ENCODE measurements at regions not wholly inside any gene's neighbourhood (a gene's known extent, or its start where the extent isn't known, plus 50 kb on each side); places are given as distances from the start of the nearest gene placed in this dataset.
A peak's percentile ranks its signal among the peaks of the same experiment; 100 is the strongest.

GRCh38 chr18:43825768-43826167, 548.5 kb upstream of the SYT4 start:
- TF ChIP-seq POLR2A (IDR thresholded peaks at IDR 0.05), result no peak
- TF ChIP-seq, protein P1, sequence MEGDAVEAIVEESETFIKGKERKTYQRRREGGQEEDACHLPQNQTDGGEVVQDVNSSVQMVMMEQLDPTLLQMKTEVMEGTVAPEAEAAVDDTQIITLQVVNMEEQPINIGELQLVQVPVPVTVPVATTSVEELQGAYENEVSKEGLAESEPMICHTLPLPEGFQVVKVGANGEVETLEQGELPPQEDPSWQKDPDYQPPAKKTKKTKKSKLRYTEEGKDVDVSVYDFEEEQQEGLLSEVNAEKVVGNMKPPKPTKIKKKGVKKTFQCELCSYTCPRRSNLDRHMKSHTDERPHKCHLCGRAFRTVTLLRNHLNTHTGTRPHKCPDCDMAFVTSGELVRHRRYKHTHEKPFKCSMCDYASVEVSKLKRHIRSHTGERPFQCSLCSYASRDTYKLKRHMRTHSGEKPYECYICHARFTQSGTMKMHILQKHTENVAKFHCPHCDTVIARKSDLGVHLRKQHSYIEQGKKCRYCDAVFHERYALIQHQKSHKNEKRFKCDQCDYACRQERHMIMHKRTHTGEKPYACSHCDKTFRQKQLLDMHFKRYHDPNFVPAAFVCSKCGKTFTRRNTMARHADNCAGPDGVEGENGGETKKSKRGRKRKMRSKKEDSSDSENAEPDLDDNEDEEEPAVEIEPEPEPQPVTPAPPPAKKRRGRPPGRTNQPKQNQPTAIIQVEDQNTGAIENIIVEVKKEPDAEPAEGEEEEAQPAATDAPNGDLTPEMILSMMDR (IDR thresholded peaks at IDR 0.05), result no peak
- no peak overlapping the region for H3K27ac ChIP-seq
- H3K27me3 ChIP-seq, result no peaks in the 10 kb centered on the region
- no peak for DNase-seq
- no peaks in the 10 kb centered on the region for H3K4me1 ChIP-seq
- no peaks in the 10 kb centered on the region for H3K36me3 ChIP-seq
- no peak overlapping the region for H3K4me3 ChIP-seq
- H3K9me3 ChIP-seq, result no peaks in the 10 kb centered on the region

GRCh38 chr18:43826215-43826614, 548.9 kb upstream of the SYT4 start:
- H3K4me1 ChIP-seq, result no peaks in the 10 kb centered on the region
- DNase-seq, result no peak
- H3K4me3 ChIP-seq, result no peak overlapping the region
- TF ChIP-seq, protein P1 (IDR thresholded peaks at IDR 0.05), result no peak
- no peak for TF ChIP-seq POLR2A (IDR thresholded peaks at IDR 0.05)
- no peaks in the 10 kb centered on the region for H3K27me3 ChIP-seq
- H3K36me3 ChIP-seq, result no peaks in the 10 kb centered on the region
- no peak overlapping the region for H3K27ac ChIP-seq
- no peaks in the 10 kb centered on the region for H3K9me3 ChIP-seq

DNA sequence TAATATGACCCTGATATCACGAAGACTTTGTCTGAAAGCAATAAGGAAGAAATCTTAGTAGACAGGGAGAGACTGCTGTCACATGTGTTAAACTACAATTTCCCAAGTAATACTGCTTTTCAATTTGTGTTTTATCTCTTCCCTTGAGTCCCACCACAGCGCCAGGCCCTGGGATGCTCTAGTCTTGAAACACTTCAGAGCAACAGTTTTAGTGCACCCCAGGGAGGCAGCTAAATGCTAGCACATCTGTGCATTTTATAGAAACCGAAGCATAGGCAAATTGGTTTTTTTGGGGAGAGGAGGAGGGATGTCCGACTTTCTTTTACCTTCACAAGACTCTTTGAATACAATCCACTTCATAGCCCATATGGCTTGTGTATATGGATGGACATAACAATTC, 550.0 kb upstream of the SYT4 start:
- TF ChIP-seq POLR2A (IDR thresholded peaks at IDR 0.05), result no peak
- TF ChIP-seq, protein P1 (IDR thresholded peaks at IDR 0.05), result no peak
- H3K4me3 ChIP-seq, result no peak overlapping the region
- H3K27ac ChIP-seq, result no peak overlapping the region
- H3K27me3 ChIP-seq, result no peaks in the 10 kb centered on the region
- no peaks in the 10 kb centered on the region for H3K4me1 ChIP-seq
- no peaks in the 10 kb centered on the region for H3K36me3 ChIP-seq
- no peaks in the 10 kb centered on the region for H3K9me3 ChIP-seq
- no peak for DNase-seq

DNA sequence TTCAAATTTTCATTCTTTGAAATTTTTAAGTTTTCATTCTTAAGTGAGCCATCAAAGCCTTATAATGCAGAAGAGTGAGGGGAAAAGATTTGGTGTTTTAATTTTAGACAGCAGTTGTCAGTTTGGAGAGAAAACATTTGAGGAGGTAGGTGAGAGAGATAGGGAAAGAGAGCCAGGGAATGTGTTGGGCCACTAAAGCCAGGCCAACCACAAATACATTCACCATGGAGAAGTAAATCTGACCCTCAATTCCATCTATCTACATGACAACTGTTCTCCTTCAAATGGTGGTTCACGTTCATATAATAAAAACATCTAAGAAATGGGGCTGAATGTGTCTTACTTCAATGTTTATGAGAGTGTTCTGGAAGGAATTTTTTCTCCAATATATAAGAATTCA, 553.0 kb upstream of the SYT4 start:
- H3K9me3 ChIP-seq, result no peaks in the 10 kb centered on the region
- no peak for TF ChIP-seq POLR2A (IDR thresholded peaks at IDR 0.05)
- TF ChIP-seq, protein P1 (IDR thresholded peaks at IDR 0.05), result no peak
- DNase-seq, result no peak
- H3K4me3 ChIP-seq, result no peak overlapping the region
- no peaks in the 10 kb centered on the region for H3K36me3 ChIP-seq
- H3K27ac ChIP-seq, result peak overlapping the region in 1 of 4 donors; percentile 30
- H3K27me3 ChIP-seq, result no peaks in the 10 kb centered on the region
- no peaks in the 10 kb centered on the region for H3K4me1 ChIP-seq

DNA sequence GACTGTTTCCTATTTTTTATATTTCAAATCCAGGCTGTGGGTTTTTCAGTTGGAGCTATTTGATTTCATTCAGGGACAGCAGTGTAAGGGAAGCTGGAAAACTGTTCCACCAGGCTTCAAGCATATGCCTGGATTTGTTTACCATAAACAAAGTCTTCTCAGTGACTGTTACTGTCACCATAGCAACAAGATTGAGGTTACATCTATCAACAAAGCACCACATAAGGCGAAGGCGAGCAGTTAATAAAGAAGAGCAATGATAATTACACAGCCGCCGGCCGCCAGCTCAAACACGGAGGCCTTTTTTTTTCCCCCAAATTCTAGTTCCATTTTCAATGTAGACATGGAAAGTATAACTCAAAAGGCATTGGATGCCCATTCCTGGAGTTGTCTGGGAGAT, 553.7 kb upstream of the SYT4 start:
- Histone ChIP-seq H3K4me3 (no peak overlapping the region), H3K27ac (peak overlapping the region in 1 of 4 donors; percentile 30), H3K9me3 (no peaks in the 10 kb centered on the region), H3K27me3 (no peaks in the 10 kb centered on the region), H3K36me3 (no peaks in the 10 kb centered on the region), H3K4me1 (no peaks in the 10 kb centered on the region)
- DNase-seq, result no peak
- TF ChIP-seq POLR2A (IDR thresholded peaks at IDR 0.05), result no peak
- TF ChIP-seq, protein P1 (IDR thresholded peaks at IDR 0.05), result no peak

DNA sequence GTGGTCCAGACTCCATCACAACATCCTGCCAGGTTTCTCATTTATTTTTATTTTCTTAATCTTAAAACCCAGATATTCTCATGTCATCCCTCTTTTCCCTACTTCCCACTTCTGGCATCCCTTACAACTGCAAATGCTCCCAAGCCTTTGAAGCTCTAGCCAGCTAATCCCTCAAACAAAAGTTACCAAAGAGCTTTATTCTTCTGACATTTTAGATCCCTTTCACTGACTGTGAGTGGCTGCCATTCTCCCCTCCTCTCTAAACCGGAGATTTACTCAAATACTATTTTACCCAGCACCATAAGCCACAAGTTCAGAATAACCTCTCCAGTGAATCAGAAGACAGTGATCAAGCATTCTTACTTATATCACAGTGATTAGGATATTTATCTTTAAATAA, 569.0 kb upstream of the SYT4 start:
- peak overlapping the region in 2 of 4 donors; percentile 49 to 62 for H3K27ac ChIP-seq
- no peaks in the 10 kb centered on the region for H3K27me3 ChIP-seq
- H3K4me1 ChIP-seq, result no peaks in the 10 kb centered on the region
- no peak for DNase-seq
- no peak overlapping the region for H3K4me3 ChIP-seq
- H3K36me3 ChIP-seq, result no peaks in the 10 kb centered on the region
- H3K9me3 ChIP-seq, result no peaks in the 10 kb centered on the region
- TF ChIP-seq, protein P1 (IDR thresholded peaks at IDR 0.05), result no peak
- no peak for TF ChIP-seq POLR2A (IDR thresholded peaks at IDR 0.05)

Data from Peyer's patch (tissue), 4 donors.